Mammary epithelial cell (primary cell): ENCODE measurements at regions not wholly inside any gene's neighbourhood (a gene's known extent, or its start where the extent isn't known, plus 50 kb on each side); places are given as distances from the start of the nearest gene placed in this dataset.

Experiments
- EZH2 ChIP-seq: IDR thresholded peaks from 2 replicates; pipeline ENCODE4 v1.6.1; 2012; ENCODE audit warnings: low read length, inconsistent platforms, borderline replicate concordance
- TF ChIP-seq, protein P1 (sequence below), 2 donors: IDR thresholded peaks in 1 of 2; conservative IDR thresholded peaks in 1 of 2; 2 replicates each; pipeline ENCODE4 v1.5.1; 2011 to 2012; ENCODE audit warnings: inconsistent platforms in 2 of 2, low read length in 2 of 2, mild to moderate bottlenecking in 2 of 2, control low read depth in 1 of 2, low read depth in 1 of 2; ENCODE audit not compliant: insufficient read depth in 1 of 2; ENCODE audit errors: extremely low read depth in 1 of 2

DNA sequence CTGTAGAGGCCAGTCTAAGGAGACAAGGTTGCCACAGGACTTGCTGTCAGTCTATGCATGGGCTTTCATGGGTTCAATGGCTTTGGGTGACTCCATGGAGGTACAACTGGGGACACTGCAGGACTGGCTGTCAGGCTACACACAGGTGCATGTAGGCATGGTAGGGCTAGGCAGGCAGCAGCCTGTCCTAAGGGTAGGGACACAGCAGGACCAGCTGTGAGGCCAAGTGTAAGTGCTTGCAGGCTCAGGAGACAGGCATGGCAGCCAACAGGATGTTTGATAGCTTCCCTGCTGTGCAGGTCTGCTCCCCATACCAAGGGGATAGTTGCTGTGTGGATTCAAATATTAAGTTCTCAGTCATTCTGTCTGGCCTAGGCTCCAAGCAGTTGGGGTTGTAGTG, 181.0 kb upstream of the NPY start:
- TF ChIP-seq, protein P1, sequence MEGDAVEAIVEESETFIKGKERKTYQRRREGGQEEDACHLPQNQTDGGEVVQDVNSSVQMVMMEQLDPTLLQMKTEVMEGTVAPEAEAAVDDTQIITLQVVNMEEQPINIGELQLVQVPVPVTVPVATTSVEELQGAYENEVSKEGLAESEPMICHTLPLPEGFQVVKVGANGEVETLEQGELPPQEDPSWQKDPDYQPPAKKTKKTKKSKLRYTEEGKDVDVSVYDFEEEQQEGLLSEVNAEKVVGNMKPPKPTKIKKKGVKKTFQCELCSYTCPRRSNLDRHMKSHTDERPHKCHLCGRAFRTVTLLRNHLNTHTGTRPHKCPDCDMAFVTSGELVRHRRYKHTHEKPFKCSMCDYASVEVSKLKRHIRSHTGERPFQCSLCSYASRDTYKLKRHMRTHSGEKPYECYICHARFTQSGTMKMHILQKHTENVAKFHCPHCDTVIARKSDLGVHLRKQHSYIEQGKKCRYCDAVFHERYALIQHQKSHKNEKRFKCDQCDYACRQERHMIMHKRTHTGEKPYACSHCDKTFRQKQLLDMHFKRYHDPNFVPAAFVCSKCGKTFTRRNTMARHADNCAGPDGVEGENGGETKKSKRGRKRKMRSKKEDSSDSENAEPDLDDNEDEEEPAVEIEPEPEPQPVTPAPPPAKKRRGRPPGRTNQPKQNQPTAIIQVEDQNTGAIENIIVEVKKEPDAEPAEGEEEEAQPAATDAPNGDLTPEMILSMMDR (conservative IDR thresholded peaks at IDR 0.05 in 1 of 2, IDR thresholded peaks at IDR 0.05 in 1 of 2; ENCODE audit: extremely low read depth in 1 of 2, insufficient read depth in 1 of 2, low read depth in 1 of 2, low read length in 2 of 2): no peak
- no peak for TF ChIP-seq EZH2
